ENCODE measurements at regions not wholly inside any gene's neighbourhood (a gene's known extent, or its start where the extent isn't known, plus 50 kb on each side); places are given as distances from the start of the nearest gene placed in this dataset.

DNA sequence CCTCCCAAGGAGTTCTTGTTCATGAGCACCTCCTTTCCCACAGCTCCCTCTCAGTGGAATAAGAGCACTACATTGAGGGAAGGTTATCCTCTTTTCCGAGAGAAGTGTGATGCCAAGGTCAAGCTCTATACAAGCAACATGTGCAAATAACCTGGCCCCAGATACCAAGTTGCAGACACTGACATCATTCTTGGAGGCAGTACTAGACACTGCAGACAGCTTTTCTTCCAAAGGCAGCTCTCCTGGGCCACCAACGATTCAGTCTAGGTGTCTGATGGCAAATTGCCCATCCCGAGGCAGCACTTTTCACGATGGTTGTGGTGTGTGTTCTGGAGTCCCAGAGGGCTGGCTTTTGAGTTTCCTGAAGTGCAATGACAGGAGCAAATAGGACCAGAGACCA is 384.9 kb downstream of the TLL1 start:
- TF ChIP-seq, protein P1, sequence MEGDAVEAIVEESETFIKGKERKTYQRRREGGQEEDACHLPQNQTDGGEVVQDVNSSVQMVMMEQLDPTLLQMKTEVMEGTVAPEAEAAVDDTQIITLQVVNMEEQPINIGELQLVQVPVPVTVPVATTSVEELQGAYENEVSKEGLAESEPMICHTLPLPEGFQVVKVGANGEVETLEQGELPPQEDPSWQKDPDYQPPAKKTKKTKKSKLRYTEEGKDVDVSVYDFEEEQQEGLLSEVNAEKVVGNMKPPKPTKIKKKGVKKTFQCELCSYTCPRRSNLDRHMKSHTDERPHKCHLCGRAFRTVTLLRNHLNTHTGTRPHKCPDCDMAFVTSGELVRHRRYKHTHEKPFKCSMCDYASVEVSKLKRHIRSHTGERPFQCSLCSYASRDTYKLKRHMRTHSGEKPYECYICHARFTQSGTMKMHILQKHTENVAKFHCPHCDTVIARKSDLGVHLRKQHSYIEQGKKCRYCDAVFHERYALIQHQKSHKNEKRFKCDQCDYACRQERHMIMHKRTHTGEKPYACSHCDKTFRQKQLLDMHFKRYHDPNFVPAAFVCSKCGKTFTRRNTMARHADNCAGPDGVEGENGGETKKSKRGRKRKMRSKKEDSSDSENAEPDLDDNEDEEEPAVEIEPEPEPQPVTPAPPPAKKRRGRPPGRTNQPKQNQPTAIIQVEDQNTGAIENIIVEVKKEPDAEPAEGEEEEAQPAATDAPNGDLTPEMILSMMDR (IDR thresholded peaks at IDR 0.05) = no peak
- TF ChIP-seq EP300 (IDR thresholded peaks at IDR 0.05) (no peak), POLR2AphosphoS5 (IDR thresholded peaks at IDR 0.05) (no peak)

Data from esophagus muscularis mucosa (tissue), 4 donors.